Islet precursor cell (in vitro differentiated cells): ENCODE measurements at regions not wholly inside any gene's neighbourhood (a gene's known extent, or its start where the extent isn't known, plus 50 kb on each side); places are given as distances from the start of the nearest gene placed in this dataset.

ENCODE experiments used
- DNase-seq: peaks from one replicate; pipeline ENCODE4 v3.0.0-alpha.2; 2018

DNA sequence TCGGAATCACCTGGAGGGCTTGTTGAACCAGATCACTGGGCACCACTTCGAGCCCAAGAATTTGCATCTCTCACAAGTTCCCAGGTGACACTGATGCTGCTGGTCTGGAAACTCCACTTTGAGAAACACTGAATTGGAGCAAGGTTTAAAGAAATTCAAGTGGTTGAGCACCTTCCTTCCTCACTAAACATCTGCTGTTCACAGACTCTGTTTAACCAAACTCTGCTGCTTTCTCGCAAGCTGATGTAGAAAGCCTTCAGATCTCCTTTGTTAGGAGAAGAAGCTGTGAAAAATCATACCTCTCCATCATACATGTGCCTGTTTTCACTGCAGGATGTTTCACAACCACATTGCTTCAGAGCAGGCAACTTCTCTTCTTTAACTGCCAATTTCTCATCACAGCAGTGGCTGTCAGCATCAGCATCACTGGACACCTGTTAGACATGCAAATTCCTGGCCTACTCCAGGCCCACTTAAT, 87.5 kb upstream of the TOP1 start:
- peak; percentile 17 for DNase-seq

DNA sequence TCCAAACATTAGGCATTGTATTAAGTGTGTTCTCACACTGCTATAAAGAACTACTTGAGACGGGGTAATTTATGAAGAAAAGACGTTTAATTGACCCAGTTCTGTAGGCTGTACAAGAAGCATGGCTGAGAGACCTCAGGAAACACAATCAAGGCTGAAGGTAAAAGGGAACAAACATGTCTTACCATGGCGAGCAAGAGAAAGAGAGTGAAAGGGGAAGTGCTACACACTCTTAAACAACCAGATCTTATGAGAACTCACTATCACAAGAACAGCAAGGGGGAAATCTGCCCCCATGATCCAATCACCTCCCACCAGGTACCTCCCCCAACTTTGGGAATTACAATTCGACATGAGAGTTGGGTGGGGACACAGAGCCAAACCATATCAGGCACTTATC, 86.6 kb upstream of the TOP1 start:
- peak; percentile 1 for DNase-seq

DNA sequence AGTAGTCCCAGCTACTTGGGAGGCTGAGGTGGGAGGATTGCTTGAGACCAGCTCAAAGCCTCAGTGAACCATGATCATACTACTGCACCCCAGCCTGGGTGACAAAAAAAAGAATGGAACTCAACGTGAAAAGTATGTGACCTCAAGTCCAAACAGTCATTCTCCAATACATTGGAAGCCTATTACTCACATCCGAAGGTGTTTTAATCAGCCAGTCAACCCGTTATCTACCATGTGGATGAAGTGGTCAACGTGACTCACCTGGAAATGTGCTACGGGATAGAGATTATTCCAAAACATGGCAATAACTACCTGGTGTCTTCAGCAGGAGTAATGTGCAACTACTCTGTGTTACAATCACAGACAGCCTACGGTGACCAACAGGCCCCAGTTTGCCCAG, 85.8 kb upstream of the TOP1 start:
- DNase-seq = no peak

DNA sequence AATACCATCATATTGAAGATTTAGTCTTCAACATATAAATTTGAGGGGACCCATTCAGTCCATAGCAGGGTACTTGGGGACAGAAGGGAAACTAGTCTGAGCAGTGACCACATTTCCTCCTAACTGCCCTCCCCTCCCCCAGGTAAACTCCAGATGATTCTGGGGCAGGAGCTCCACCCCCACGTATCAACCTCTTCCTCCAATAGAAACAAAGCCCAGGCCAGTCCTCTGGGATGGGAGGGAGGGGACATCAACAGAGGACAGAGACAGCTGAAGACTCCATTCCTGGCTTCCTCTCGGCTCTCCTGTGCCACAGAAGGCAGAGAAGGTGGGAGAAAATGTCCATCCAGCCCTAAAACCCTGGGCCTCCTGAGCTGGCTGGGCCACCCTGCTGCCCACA, 85.0 kb upstream of the TOP1 start:
- no peak for DNase-seq

DNA sequence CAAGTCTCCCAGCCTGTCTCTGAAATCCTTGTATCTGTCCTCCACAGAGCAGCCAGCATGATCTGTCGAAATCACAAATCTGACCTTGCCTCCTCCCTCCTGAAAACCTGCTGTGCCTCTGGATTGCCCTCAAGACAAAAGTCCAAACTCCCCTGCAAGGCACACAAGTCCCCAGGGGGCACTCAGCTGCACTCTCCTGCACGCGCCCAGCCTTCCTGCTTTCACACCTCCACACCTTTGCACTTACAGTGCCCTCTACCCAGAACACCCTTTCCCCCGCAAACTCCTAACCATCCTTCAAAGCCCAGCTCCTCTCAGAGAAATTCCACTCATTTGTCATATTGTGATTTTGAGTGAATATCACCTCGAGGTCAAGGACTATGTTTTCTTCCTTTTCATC, 83.4 kb upstream of the TOP1 start:
- no peak for DNase-seq

DNA sequence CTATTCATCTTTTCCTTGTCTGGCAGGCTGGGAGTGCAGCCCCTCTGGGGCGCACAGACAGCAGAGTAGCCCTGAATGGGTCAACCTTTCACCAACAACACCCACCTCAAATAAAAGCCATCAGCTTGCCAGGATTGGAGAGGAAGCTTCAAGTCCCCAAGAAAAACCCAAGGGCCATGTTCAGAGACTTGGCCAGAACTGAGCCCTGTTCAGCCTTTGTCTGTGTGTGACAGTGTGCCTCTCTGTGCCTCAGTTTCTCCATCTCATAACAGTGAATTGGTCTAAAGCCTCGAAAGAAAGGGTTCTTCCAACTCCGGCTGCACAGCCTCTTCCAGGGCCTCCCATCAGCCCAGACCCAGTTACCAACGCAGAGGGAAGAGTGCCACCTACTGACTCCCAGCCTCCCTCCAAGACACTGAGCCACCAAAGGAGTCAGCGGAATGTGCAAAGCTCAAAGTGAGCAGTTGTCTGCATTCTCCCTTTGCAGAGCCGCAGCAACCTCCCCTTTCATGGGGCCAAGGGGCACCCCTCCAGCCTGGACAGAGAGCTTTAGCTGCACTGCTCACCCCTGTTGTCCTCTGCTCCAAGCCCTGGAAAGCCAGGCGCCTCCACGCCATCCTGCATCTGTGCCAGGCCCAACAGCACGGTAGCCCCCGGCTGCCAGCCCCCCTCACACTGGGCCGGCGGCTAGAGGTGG, 82.7 kb upstream of the TOP1 start:
- DNase-seq = peak; percentile 87

DNA sequence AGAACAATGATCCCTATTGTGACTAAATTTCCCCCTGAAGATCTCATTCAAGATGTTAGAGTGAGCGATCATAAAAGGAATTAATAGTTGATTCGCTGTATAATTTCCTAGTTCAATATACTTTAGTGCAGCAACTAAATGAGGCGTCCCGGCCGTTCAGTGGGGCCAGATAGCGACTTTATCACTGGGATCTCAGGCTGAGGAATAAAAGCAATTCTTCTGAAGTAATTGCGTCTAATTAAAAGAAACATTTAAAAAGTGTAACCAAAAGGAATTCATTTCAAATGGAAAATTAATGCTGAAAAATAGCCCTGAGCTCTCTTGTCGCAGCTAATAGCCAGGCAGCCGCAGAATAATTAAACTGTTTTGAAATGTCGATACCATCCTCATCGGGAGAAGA, 82.2 kb upstream of the TOP1 start:
- DNase-seq = no peak

DNA sequence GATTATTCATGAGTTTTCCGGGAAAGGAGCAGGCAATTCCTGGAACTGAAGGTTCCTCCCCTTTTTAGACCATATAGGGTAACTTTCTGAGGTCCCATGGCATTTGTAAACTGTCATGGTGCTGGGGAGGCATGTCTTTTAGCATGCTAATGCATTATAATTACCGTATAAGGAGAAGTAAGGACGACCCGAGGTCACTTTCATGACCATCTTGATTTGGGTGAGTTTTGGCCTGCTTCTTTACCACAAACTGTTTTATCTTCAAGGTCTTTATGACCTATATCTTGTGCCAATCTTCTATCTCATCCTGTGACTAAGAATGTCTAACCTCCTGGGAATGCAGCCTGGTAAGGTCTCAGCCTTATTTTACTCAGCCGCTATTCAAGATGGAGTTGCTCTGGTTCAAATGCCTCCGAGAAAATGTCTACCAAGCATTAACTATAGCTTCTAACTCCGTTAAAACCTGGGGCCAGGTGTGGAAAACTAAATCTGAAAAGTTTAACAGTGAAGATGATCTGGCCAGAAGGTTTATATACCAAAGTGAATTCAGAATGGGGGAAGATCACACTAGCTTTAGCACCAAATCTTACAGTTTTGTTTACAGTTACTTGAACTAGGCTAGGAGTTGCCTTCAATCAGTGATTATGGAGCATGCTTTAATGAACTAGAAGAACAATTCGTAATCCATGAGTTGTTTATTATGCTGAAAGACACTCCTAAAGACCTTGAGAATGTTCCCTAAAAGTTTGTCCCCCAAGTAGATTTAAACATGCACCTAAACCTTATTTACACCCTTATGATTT, 80.0 kb upstream of the TOP1 start:
- no peak for DNase-seq

DNA sequence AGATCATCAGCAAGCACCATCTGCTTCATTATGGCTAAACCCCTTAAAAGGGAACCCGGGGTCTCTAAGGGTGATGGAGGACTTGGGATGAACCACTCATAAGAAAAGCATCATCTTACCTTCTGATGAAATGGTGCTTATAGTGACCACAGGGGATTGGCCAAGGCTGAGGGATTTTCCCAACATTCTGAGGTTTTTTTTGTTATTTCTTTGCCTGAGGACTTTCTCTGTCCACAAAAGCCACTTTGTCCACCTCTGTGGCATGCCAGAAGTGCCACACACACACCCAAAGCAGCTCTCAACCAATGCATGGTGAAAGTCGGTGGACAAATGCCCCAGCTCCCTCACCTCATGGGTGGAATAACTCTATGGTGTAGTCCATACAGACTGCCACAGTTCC, 79.3 kb upstream of the TOP1 start:
- peak; percentile 35 for DNase-seq

DNA sequence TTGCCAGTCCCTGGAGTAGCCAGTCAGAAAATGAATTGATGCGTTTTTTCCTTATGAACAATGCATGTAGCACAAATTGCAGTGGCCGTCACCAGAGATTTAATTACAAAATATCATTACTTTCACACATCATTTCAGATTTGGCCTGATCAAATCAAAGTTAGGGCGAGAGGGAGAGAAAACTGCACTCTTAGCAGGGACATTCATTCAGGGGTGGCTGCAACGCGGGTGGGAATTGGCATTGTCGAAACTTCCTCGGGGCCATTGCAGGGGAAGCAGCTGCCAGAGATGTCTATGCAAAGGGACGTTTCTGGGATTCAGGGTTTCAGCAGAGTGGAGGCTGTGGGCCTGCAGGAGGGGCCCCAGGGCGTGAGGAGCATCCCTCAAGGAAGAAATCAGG, 76.5 kb upstream of the TOP1 start:
- DNase-seq = peak; percentile 41

DNA sequence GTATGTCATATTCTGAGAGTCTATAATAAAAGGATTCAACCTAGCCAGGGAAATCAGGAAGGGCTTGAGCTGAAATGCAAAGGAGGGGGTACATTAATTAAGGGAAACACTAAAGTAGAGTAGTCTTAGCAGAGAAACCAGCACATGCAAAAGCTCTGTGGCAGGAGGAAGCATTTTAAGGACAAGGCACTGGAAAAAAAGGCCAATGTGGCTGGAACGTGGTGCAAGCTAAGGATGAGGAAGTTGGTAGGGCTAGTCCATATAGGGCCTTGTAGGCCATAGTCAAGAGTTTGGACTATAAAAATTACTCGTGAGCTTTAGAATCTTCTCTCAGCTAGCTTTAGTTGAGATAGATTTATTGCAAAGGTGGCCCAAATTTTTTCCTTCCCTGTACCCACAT, 75.2 kb upstream of the TOP1 start:
- peak; percentile 7 for DNase-seq

DNA sequence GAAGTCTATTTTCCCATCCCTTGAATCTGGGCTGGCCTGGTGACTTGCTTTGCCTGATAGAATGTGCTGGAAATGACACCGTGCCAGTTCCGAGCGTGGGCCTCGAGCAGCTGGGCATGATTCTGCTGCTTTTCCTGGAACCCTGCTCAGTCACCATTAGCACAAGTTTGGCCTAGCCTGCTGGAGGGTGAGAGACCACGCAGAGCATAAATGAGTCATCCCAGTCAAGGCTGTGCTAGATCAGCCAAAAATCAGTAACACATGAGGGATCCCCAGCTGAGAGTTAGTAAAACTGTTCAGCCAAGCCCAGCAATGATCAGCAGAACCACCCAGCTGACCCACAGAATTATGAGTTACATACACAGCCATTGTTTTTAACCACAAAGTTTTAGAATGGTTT, 74.8 kb upstream of the TOP1 start:
- DNase-seq = peak; percentile 20

DNA sequence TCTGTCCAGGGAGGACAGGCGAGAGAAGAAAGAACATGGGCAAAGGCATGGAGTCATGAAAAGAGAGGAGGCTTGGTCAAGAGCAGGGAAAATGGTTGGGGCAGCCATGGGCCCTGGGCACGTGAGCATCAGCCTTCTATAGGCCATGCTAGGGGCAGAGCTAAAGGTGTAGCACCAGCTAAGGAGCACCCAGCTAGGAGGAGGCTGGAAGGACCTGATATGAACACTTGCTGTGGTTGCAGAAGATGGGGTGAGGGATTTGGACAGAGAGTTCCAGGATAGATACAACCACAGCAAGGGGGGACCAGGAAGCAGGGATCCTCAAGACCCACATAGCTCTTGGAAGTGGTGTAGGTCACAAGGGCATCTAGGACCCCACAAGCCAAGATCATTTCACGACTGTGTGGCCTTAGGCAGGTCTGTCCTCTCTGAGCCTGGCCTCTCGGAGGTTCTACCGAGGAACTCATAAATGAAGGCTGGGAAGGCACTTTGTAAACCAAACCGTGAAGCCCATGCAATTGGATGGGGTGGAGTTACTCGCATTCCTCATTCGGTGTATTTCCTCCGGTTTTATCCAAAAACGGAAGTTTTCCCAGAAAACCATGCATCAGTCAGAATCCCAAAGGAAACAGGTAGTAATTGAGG, 74.0 kb upstream of the TOP1 start:
- peak; percentile 27 for DNase-seq

DNA sequence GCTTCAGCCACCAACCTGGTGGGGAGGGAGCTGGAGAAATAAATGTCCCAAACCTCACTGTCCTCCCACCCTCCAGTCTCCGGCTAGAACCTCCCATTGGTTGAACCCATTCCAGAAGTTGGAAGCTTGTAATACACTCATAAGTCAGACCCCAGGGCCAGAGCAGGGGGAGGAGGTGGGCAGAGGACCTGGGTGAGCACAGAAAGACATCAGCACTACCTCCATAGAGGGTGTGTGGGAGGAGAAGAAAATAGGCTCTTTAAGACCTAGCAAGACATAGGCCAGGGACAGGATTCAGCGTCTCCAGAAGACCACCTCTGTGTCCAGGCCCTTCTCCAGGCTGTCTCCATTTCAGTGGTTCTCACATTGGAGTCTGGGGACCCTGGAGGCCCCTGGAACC, 73.3 kb upstream of the TOP1 start:
- peak; percentile 26 for DNase-seq

DNA sequence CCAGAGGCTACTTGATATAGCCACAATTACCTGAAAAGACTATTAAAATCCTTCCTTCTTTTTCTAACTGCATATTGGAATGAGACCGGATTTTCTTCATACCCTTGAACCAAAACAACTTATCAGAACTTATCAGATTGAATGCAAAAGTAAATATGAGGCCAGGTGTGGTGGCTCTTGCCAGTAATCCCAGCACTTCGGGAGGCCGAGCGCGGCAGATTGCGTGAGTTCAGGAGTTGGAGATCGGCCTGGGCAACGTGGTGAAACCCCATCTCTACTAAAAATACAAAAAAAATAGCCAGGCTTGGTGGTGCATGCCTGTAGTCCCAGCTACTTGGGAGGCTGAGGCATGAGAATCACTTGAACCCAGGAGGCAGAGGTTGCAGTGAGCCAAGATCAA, 72.8 kb upstream of the TOP1 start:
- peak; percentile 29 for DNase-seq

DNA sequence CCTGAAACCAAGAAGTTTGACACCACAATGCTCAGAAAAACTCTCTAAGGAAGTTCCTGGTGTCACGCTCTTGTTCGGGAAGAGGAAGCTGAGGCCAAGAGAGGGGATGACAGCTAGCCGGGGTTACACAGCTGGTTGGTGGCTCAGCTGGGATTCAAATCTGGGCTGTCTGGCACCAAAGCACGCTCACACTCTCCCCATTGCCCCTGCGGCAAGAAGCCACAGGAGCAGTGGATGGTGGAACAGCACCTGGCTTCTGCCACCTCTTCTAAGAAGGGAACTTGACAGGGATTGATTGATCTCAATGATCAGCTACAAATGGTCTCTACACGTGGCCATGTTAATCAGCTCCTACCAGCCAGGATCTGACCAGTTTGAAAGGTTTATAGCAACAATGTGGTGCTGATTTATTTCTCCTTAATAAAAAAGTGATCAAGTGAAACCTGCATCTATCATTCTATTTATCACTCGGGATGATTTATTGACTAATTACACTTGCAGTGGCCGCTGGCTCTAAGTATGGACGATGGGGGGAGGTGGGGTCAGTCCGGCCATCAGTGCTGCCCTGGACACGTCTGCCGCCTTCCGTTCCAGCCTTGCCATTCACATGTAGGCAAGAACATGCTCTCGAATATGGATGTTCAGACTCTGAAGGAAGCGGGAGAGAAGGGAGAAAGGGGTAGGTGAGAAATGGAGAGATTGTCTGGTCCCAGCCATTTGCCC, 71.9 kb upstream of the TOP1 start:
- peak; percentile 37 for DNase-seq

DNA sequence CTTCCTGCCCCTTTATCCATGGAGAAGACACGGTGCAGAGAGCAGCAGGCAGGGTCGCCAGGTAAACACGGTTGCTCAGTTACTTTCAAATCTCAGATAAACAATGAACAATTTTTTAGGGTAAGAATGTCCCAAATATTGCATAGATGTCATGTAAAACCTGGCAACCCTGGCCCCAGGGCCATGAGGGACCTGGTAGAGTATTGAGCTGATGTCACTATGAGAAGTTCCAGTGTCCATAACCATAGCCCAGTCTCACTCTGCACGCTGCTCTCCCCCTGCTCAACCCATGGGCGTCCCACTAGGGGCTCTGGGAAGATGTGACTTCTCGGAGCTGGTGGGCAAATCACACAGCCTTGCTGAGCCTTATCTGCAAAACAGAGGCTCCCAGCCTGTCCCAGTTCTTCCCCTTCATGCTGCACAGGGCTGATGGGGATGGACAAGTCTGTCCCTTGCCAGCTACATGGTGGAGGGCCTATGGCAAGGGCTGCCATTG, 71.3 kb upstream of the TOP1 start:
- peak; percentile 43 for DNase-seq

DNA sequence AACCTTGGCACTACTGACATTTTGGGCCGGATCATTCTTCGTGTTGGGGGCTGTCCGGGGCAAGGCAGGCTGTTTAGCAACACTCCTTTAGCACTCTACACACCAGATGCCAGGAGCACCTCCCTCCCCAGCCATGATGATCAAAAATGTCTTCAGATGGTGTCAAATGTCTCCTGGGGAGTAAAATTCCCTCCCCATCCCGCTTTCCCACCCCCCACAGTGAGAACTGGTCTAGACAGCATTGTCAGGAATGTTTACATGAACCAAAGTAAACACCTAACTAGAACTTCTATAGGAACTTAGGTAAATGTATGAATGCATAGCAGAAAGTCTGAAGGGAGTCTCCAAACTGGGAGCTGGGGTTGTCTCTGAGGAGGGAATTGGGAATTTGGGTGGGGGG, 70.0 kb upstream of the TOP1 start:
- DNase-seq = peak; percentile 28

DNA sequence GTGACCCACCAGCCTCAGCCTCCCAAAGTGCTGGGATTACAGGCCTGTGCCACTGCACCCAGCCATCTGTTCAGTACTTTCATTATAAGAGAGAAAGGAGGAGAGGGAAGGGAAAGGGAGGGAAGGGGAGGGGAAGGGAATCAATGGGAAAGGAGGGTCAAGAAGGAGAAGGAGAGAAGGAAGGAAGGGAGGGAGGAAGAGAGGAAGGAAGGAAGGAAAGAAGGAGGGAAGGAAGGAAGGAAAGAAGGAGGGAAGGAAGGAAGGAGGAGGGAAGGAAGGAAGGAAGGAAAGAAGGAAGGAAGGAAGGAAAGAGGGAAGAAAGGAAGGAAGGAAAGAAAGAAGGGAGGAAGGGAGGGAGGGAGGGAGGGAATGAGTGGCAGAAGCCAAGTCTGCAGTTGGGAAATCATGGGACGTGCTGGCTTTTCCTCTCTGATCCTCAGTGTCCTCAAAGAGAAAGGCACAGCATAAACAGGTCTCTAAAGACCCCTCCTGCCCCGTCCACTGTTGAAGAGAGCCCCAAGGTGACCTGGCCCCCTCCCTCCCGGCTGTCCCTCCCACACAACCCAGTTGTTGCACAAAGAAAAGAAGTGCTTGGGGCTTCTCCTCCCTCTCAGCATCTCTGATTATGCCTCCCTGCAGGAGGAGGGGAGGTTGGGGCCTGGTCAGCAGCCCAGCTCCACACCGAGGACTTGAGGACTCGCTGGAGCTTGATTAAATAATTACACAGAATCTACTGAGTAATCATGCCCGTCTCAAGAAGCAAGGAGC, 69.1 kb upstream of the TOP1 start:
- peak; percentile 23 for DNase-seq

DNA sequence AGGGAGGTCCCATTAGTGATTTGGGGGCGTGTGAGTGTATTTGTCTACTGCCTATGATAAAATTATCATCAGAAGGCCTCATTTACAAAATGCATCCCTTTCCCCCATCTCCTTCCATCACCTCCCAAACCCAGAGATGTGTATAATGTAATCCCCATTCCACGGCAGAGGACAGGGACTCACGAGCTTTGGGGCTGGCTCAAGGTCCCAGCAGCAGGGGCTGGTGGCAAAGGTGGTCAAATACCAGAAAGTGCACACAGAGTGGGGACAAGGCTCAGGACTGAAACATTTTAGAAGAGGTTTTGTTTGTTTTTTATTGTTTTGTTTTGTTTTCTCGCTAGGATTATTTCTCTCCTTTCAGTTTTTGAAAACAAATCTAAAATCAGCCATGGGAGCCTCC, 68.5 kb upstream of the TOP1 start:
- peak; percentile 20 for DNase-seq

DNA sequence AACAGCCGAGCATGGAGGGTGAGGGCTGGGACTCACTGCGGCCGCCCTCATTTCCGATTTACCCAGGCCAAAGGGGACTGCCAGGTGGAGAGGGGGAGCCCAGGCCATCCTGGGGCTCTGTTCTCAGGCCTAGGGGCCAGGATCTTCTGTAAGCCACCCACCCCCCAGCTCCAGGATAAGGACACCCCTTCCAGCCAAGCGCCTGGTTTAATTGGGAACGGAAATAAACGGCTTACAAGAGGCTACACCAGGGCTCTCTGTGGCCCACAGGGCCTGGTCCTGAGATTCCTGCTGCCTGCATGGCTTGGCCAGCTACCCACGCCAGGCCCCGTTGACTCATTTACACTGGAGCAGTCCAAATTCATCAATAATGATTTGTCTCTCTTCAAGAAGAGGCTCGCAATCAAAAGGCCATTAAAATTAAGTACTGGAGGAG, 68.1 kb upstream of the TOP1 start:
- peak; percentile 41 for DNase-seq

DNA sequence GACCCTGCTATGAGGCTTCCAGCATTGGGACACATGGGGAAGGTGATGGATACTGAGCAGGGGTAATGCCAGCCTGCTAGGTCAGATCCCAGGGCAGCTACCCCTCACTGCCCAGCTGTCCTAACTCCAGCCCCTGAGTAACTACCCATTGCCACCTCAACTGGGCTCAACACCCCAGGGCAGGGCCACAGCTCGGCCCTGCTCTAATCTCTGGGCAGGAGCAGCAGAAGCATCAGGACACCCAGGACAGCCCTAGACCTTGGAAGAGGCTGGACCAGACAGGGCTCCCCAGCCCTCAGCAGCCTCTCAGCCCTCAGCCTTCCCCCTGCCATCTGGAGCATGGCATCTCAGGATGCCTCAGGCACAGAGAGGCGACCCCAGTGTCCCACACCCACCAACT, 67.4 kb upstream of the TOP1 start:
- DNase-seq = peak; percentile 41
